Endothelial cell of umbilical vein (primary cell): ENCODE measurements at regions not wholly inside any gene's neighbourhood (a gene's known extent, or its start where the extent isn't known, plus 50 kb on each side); places are given as distances from the start of the nearest gene placed in this dataset.
A peak's percentile ranks its signal among the peaks of the same experiment; 100 is the strongest.

Experiments
- BruUV-seq: library from RNA; stranded (reverse); fragments of 400-500 nt; replicated peaks from 2 replicates; lab custom pipeline; 2021; lab: Mats Ljungman, UMichigan
- CTCF ChIA-PET: fragments of 300-600, 350-600 bp; sonication (Branson Sonifier 250); formaldehyde crosslinking; loops from one replicate; lab custom pipeline; 2021; ENCODE audit warnings: antibody characterized with exemption, inconsistent platforms; lab: Charles Lee
- POLR2A ChIA-PET: fragments of 300-600, 350-600 bp; sonication (Branson Sonifier 250); formaldehyde crosslinking; loops from one replicate; lab custom pipeline; 2021; ENCODE audit warnings: antibody characterized with exemption, inconsistent platforms; lab: Charles Lee
- DNase-seq: peaks from one replicate; pipeline ENCODE4 v3.0.0-alpha.2; 2011; ENCODE audit warnings: low read depth, low spot score
- FAIRE-seq: peaks from 2 replicates; lab custom pipeline; 2011; peaks lifted over from hg19 to GRCh38; lab: Jason Lieb, UNC
- H2AFZ ChIP-seq: 2 replicates; pipeline ENCODE4 v1.6.0; 2012; ENCODE audit warnings: low read depth, low read length, control low read depth, inconsistent platforms
- H3K27ac ChIP-seq: 2 replicates; pipeline ENCODE4 v1.5.1; 2011; ENCODE audit warnings: low read depth, mild to moderate bottlenecking, control low read depth, low read length, moderate library complexity; ENCODE audit not compliant: insufficient read depth
- H3K27me3 ChIP-seq, 2 experiments: 2 replicates each; pipeline versions ENCODE4 v1.6.0 to v1.6.1; 2011; ENCODE audit warnings: low read length in 2 of 2, mixed read lengths in 1 of 2; ENCODE audit not compliant: control insufficient read depth in 2 of 2, insufficient read depth in 2 of 2
- H3K36me3 ChIP-seq, 2 experiments: 2 replicates in 1 of 2; 3 replicates in 1 of 2; pipeline ENCODE4 v1.5.1; 2011; ENCODE audit warnings: low read length in 2 of 2, mild to moderate bottlenecking in 1 of 2, moderate library complexity in 1 of 2; ENCODE audit not compliant: control insufficient read depth in 2 of 2, insufficient read depth in 2 of 2; ENCODE audit errors: extremely low read depth in 1 of 2
- H3K4me1 ChIP-seq: 3 replicates; pipeline ENCODE4 v1.5.1; 2011; ENCODE audit warnings: mild to moderate bottlenecking, low read length; ENCODE audit not compliant: control insufficient read depth, insufficient read depth; ENCODE audit errors: extremely low read depth
- H3K4me2 ChIP-seq: 2 replicates; pipeline ENCODE4 v1.6.1; 2011; ENCODE audit warnings: low read length, control low read depth, mixed read lengths; ENCODE audit not compliant: insufficient read depth
- H3K4me3 ChIP-seq, 3 experiments: fragments of 200-600 bp in 1 of 3; sonication (generic), shearing (Covaris generic) in 1 of 3; replicated peaks in 1 of 3; 2 replicates each; pipeline ENCODE4 v1.5.1; 2011 to 2016; ENCODE audit warnings: control low read depth in 3 of 3, low read length in 3 of 3, mild to moderate bottlenecking in 2 of 3, inconsistent platforms in 1 of 3, low read depth in 1 of 3, moderate library complexity in 1 of 3; ENCODE audit not compliant: insufficient read depth in 1 of 3
- H3K79me2 ChIP-seq: 2 replicates; pipeline ENCODE4 v1.6.0; 2012; ENCODE audit warnings: low read length, inconsistent platforms; ENCODE audit not compliant: control insufficient read depth, insufficient read depth
- H3K9ac ChIP-seq: replicated peaks from 2 replicates; pipeline ENCODE3; 2011; ENCODE audit warnings: low read length, control low read depth; ENCODE audit not compliant: insufficient read depth; ENCODE audit errors: extremely low read depth
- H3K9me1 ChIP-seq: replicated peaks from 3 replicates; pipeline ENCODE4 v1.6.0; 2011; ENCODE audit warnings: mild to moderate bottlenecking, low read length; ENCODE audit not compliant: control insufficient read depth, insufficient read depth; ENCODE audit errors: extremely low read depth
- H3K9me3 ChIP-seq: replicated peaks from 2 replicates; pipeline ENCODE4 v1.5.1; 2012; ENCODE audit warnings: low read length, inconsistent platforms; ENCODE audit not compliant: control insufficient read depth, insufficient read depth
- H4K20me1 ChIP-seq: replicated peaks from 2 replicates; pipeline ENCODE3; 2011; ENCODE audit warnings: mild to moderate bottlenecking, low read length; ENCODE audit not compliant: control insufficient read depth, insufficient read depth; ENCODE audit errors: extremely low read depth
- EZH2 ChIP-seq: IDR thresholded peaks from 2 replicates; pipeline ENCODE4 v1.6.1; 2012; ENCODE audit warnings: borderline replicate concordance, low read depth, mild to moderate bottlenecking, moderate library complexity, low read length, inconsistent platforms; ENCODE audit not compliant: severe bottlenecking
- FOS ChIP-seq: IDR thresholded peaks from 2 replicates; pipeline ENCODE4 v1.6.1; 2011; ENCODE audit warnings: mild to moderate bottlenecking, low read length, moderate library complexity, borderline replicate concordance; ENCODE audit not compliant: insufficient read depth
- GATA2 ChIP-seq: IDR thresholded peaks from 2 replicates; pipeline ENCODE4 v1.7.0; 2011; ENCODE audit warnings: low read depth, mild to moderate bottlenecking, moderate library complexity, mixed read lengths, low read length; ENCODE audit not compliant: insufficient read length, insufficient read depth
- JUN ChIP-seq: IDR thresholded peaks from 2 replicates; pipeline ENCODE4 v1.6.1; 2011; ENCODE audit warnings: borderline replicate concordance, low read depth; ENCODE audit not compliant: insufficient read length, insufficient read depth
- MYC ChIP-seq: IDR thresholded peaks from one replicate; pipeline ENCODE4 v1.6.1; 2011; ENCODE audit warnings: mild to moderate bottlenecking, low read depth, low read length
- POLR2A ChIP-seq: IDR thresholded peaks from 2 replicates; pipeline ENCODE4 v1.6.1; 2012; ENCODE audit warnings: low read depth, mild to moderate bottlenecking, control low read depth, low read length
- POLR2AphosphoS5 ChIP-seq: IDR thresholded peaks from 2 replicates; pipeline ENCODE4 v1.6.1; 2012; ENCODE audit warnings: low read depth, mild to moderate bottlenecking, control low read depth, low read length, moderate library complexity; ENCODE audit not compliant: insufficient read depth
- dilution Hi-C: fragments of 300-500 bp; cut with MboI; formaldehyde crosslinking; loops from one replicate; pipeline ENCODE4 v1.15.0; 2019; ENCODE audit warnings: low sequenced_read_pairs; ENCODE audit not compliant: extremely low pct_ligation_motif_present
- intact Hi-C: fragments of 100-400 bp; cut with micrococcal nuclease; formaldehyde crosslinking; loops from one replicate; pipeline ENCODE4 v1.10.0; 2022
- TF ChIP-seq, protein P1 (sequence below), 2 donors: IDR thresholded peaks; 1 replicate in 1 of 2; 2 replicates in 1 of 2; pipeline ENCODE4 v1.5.1; 2011; ENCODE audit warnings: low read length in 2 of 2, mild to moderate bottlenecking in 2 of 2, moderate library complexity in 2 of 2, control low read depth in 1 of 2, inconsistent platforms in 1 of 2, low read depth in 1 of 2; ENCODE audit not compliant: insufficient read depth in 1 of 2; ENCODE audit errors: extremely low read depth in 1 of 2
- TF ChIP-seq, protein P2 (sequence below): IDR thresholded peaks from 2 replicates; pipeline ENCODE4 v1.6.1; 2011; ENCODE audit not compliant: insufficient read depth, insufficient read length

DNA sequence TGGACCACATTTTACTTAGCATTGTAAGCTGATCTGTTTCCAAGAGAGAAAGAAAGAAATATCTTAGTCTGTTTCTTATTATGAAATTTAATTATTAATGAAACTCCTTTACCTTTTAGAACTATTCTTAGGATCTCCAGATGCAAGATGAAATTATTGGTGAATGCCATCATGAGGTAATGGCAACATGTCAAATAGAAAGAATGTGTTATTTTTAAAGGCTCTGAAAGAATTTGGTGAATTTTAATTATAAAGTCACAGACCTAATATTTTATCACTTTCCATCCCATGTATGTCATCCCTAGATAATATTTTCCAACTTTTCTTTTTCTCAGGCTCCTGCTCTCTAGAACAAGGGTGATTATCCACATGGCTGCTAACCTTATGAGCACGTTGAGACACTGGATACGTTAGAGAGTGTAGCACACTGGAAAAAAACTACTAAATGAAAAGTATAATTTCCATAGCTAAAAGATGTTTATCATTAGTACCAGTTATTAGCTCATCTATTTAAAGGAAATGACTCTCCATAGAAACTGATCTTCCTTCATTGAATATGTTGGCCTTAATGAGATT, 95.2 kb upstream of the SCG2 start:
- dilution Hi-C loops: no loop called here
- peaks cover 38% of the 10 kb centered on the region for H3K4me1 ChIP-seq
- no peak overlapping the region for H3K4me3 ChIP-seq
- no peak for TF ChIP-seq POLR2AphosphoS5
- intact Hi-C loops: loop anchor here (5.0 to 10.0 kb wide), 4 partner anchors 65 to 993 kb away; no protein-coding TSS in a partner anchor
- H3K79me2 ChIP-seq: no peaks in the 10 kb centered on the region
- peak; percentile 47 for FAIRE-seq
- no peaks in the 10 kb centered on the region for H3K27me3 ChIP-seq
- H3K9me1 ChIP-seq: no peaks in the 10 kb centered on the region
- no peak for DNase-seq
- POLR2A ChIA-PET: no interaction called here
- H3K36me3 ChIP-seq: no peaks in the 10 kb centered on the region
- H4K20me1 ChIP-seq: no peaks in the 10 kb centered on the region
- no peak overlapping the region for H3K4me2 ChIP-seq
- CTCF ChIA-PET: interaction anchor here (1.5 to 7.8 kb wide), 3 partner anchors 28 to 101 kb away, joined by 4 to 176 read pairs (median 6); no protein-coding TSS in a partner anchor
- no peaks in the 10 kb centered on the region for H3K9me3 ChIP-seq
- no peak overlapping the region for H2AFZ ChIP-seq
- peak overlapping the region; percentile 46 for H3K27ac ChIP-seq
- no TSS peak for BruUV-seq
- H3K9ac ChIP-seq: no peak overlapping the region

DNA sequence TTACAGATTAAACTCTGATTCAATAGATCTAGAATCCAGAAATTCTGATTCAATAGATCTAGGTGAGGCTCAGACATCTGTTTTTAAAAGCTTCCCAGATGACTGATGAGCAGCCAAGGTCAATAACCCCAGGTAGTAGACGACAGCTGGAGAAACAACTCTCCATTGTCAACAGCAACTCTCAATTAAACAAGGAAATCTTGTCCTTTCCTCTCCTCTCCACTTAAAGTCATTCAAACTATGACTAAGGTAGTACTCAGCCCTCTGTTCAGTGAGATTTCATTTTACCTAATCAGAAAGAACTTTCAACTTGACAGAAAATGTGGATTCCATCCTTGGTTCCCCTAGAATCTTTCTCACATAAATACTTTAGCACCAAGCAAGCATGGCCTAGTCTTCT, 94.6 kb upstream of the SCG2 start:
- Histone ChIP-seq H3K4me2 (no peak overlapping the region), H3K9me1 (no peaks in the 10 kb centered on the region), H3K9ac (no peak overlapping the region), H2AFZ (peak overlapping the region; percentile 56), H3K36me3 (no peaks in the 10 kb centered on the region), H3K27me3 (no peaks in the 10 kb centered on the region), H3K4me3 (no peak overlapping the region), H4K20me1 (no peaks in the 10 kb centered on the region), H3K4me1 (peaks cover 38% of the 10 kb centered on the region), H3K9me3 (no peaks in the 10 kb centered on the region), H3K79me2 (no peaks in the 10 kb centered on the region), H3K27ac (peak overlapping the region; percentile 46)
- FAIRE-seq (peak; percentile 35), DNase-seq (peak; percentile 73)
- TF ChIP-seq POLR2A (no peak), JUN (peak; percentile 5), MYC (no peak), GATA2 (peak; percentile 80), FOS (peak; percentile 70), POLR2AphosphoS5 (peak; percentile 77), EZH2 (no peak)
- TF ChIP-seq, protein P1, sequence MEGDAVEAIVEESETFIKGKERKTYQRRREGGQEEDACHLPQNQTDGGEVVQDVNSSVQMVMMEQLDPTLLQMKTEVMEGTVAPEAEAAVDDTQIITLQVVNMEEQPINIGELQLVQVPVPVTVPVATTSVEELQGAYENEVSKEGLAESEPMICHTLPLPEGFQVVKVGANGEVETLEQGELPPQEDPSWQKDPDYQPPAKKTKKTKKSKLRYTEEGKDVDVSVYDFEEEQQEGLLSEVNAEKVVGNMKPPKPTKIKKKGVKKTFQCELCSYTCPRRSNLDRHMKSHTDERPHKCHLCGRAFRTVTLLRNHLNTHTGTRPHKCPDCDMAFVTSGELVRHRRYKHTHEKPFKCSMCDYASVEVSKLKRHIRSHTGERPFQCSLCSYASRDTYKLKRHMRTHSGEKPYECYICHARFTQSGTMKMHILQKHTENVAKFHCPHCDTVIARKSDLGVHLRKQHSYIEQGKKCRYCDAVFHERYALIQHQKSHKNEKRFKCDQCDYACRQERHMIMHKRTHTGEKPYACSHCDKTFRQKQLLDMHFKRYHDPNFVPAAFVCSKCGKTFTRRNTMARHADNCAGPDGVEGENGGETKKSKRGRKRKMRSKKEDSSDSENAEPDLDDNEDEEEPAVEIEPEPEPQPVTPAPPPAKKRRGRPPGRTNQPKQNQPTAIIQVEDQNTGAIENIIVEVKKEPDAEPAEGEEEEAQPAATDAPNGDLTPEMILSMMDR (IDR thresholded peaks at IDR 0.05; ENCODE audit: extremely low read depth in 1 of 2, insufficient read depth in 1 of 2, low read depth in 1 of 2, low read length in 2 of 2): no peak
- TF ChIP-seq, protein P2, sequence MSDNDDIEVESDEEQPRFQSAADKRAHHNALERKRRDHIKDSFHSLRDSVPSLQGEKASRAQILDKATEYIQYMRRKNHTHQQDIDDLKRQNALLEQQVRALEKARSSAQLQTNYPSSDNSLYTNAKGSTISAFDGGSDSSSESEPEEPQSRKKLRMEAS: no peak
- CTCF ChIA-PET: interaction anchor here (1.5 to 7.8 kb wide), 2 partner anchors 29 to 102 kb away, joined by 4 to 176 read pairs; no protein-coding TSS in a partner anchor
- POLR2A ChIA-PET: no interaction called here
- BruUV-seq: no TSS peak
- dilution Hi-C loops (no loop called here), intact Hi-C loops (loop anchor here (5.0 to 10.0 kb wide), 4 partner anchors 66 to 992 kb away; no protein-coding TSS in a partner anchor)
